Retinal pigment epithelial cell (primary cell): ENCODE measurements at regions not wholly inside any gene's neighbourhood (a gene's known extent, or its start where the extent isn't known, plus 50 kb on each side); places are given as distances from the start of the nearest gene placed in this dataset.

Experiments
- DNase-seq: peaks from one replicate; pipeline ENCODE4 v3.0.0-alpha.2; 2010; ENCODE audit warnings: low read depth
- H3K4me3 ChIP-seq: 2 replicates; pipeline ENCODE4 v1.5.1; 2011; ENCODE audit warnings: mild to moderate bottlenecking, low read length, control low read depth, moderate library complexity
- TF ChIP-seq, protein P1 (sequence below): conservative IDR thresholded peaks from 2 replicates; pipeline ENCODE4 v1.5.1; 2011; ENCODE audit warnings: low read depth, low read length, control low read depth, inconsistent platforms

DNA sequence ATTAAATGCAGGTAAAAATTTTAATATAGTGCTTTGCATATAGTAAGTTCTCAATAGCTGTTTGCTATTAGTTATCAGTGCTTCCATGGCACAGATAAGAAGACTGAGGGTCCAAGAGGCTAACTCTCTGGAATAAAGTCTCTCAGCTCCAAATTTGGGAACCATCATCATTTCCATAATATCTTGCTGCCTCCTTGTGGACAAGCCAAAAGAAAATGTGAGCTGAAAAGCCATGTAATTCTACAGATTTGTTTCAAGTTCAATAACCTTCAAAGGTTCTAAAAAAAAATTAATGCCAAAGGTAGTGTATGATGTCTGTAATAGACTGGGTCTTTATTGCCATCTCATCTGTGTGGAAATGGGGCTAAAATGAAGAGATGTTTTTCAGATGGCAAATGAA, 136.9 kb upstream of the VCX start:
- no peak for DNase-seq
- no peak overlapping the region for H3K4me3 ChIP-seq
- TF ChIP-seq, protein P1, sequence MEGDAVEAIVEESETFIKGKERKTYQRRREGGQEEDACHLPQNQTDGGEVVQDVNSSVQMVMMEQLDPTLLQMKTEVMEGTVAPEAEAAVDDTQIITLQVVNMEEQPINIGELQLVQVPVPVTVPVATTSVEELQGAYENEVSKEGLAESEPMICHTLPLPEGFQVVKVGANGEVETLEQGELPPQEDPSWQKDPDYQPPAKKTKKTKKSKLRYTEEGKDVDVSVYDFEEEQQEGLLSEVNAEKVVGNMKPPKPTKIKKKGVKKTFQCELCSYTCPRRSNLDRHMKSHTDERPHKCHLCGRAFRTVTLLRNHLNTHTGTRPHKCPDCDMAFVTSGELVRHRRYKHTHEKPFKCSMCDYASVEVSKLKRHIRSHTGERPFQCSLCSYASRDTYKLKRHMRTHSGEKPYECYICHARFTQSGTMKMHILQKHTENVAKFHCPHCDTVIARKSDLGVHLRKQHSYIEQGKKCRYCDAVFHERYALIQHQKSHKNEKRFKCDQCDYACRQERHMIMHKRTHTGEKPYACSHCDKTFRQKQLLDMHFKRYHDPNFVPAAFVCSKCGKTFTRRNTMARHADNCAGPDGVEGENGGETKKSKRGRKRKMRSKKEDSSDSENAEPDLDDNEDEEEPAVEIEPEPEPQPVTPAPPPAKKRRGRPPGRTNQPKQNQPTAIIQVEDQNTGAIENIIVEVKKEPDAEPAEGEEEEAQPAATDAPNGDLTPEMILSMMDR = peak; percentile 24

DNA sequence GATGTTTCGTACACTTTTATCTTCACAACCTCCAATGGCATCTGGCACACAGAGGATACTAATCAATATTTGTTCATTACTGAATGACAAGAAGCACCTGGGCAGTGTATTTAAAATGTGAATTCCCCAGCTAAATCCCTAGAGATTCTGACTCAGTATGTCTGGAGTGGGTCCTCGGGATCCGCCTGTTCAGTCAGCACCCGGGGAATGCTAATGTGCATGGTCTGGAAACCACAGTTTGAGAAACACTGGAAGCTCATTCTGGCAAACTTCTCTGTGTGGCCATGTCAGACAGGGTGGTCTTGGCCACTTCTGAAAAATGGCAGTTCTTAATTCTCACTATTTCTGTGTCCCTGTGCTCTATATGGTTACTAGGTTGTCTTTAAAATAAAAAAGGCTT, 138.8 kb upstream of the VCX start:
- H3K4me3 ChIP-seq = no peak overlapping the region
- TF ChIP-seq, protein P1 = no peak
- DNase-seq = no peak

DNA sequence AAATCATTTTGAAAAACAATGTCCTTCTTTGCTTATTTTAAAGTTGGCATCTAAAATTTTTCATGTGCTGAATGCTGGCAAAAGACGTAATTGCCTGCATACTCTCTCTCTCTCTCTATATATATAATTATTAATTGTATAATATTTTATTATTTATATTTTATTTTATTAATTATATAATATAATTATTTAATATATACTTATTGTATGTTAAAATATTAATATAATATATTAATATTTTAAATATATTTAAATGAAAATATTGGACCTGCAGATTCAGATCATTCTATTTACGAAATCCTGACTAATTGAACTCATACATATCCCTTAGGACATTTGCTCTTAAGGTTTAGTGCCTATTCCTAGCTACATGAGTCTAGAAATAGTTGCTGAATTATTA, 144.7 kb upstream of the VCX start:
- TF ChIP-seq, protein P1 = no peak
- DNase-seq = no peak
- H3K4me3 ChIP-seq = no peak overlapping the region

DNA sequence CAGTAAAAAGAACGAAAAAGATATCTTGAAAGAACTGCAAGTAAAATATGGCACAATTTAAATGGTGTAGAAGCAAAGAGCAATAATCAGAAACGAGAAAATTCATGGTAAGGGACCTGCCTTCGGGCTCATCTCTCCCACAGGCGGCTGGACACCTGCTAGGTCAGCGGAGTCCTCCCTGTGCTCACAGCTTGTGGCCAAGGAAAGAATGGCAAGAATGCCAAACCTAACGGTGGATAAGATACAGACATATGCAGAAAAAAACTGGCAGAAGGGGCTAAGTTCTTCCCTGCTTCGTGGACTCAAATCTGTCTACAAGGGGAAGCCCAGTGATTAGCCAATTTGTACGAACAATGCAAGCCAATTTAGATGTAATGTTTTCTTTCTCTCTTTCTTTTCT, 152.1 kb upstream of the VCX start:
- DNase-seq = no peak
- H3K4me3 ChIP-seq = no peak overlapping the region
- TF ChIP-seq, protein P1 = no peak

DNA sequence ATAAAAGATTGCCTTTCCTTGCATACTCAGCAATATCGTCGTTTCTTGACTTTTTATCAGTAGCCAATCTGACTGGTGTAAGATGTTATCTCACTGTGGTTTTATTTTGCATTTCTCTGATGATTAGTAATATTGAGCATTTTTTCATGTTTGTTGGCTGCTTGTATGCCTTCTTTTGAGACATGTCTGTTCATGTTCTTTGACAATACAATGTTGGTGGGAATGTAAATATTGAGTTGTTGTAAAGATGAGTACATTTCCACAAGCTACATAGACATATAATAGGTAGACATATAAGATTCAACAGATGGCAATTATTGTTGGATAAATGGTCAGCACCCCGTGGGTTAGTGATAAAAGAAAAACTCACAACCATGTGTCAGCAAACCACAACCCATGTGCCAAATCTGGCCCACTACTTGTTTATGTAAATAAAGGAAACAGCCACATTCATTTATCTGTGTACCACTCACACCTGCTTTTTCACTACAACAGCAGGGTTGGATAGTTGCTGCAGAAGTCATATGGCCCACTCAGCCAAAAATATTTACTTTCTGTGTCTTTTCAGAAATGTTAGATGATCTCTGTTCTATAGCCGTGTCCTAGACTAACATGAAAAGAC, 153.1 kb upstream of the VCX start:
- TF ChIP-seq, protein P1 = no peak
- DNase-seq = no peak
- H3K4me3 ChIP-seq = no peak overlapping the region

DNA sequence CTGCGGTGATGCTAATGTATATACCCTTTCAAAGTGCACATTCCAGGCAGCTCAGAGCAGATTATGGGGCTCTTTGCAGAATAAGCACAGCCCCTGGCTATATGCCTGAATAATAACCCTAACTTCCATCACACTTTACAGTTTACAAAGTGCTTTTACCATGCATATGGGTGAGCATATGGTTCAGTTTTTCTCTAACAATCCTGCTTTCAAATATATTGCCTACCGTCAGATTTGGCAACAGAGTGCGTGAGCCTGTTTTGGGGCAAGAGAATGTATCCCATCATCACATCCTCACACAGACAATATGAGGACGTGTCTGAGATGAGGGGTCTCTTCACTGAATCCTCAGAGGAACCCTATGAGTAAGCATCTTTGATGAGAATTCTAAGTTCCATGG, 162.8 kb upstream of the VCX start:
- TF ChIP-seq, protein P1 = no peak
- no peak for DNase-seq
- H3K4me3 ChIP-seq = no peak overlapping the region

DNA sequence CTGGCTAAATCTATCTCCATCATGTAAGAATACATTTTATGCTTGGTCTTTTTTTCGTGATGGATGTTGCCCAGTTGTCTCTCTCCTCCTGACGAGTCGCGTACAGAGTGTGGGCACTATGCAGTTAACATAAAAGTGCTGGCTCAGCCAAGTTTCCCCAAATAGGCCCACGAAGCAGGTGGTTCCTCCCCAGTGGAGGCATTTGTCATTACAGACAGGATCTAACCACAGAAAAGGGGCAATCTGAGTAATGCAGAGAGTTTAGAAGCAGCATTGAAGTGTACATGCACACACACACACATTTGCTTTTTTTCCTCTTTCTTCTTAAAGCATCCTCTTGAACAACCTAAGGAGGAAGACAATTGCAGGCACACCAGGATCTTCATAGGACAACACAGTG, 188.7 kb upstream of the VCX start:
- no peak for DNase-seq

More for the DNA sequence above, 188.7 kb upstream of the VCX start:
- H3K4me3 ChIP-seq = no peak overlapping the region
- TF ChIP-seq, protein P1 = no peak
